Liver (tissue), 8 donors: ENCODE measurements at regions not wholly inside any gene's neighbourhood (a gene's known extent, or its start where the extent isn't known, plus 50 kb on each side); places are given as distances from the start of the nearest gene placed in this dataset.
"Not testable (repeated sequence)": the region's sequence is repeated elsewhere in the genome, so short reads cannot be mapped to it uniquely, and the experiment has no call there.

ENCODE experiments used
- DNase-seq: peaks from one replicate; pipeline ENCODE4 v3.0.0-alpha.2; 2017; ENCODE audit warnings: low spot score
- H3K27ac ChIP-seq, 2 donors: one replicate each; pipeline ENCODE4 v1.7.0; 2013; ENCODE audit warnings: inconsistent platforms in 2 of 2, low read length in 2 of 2, control low read depth in 1 of 2, low read depth in 1 of 2, mild to moderate bottlenecking in 1 of 2
- H3K27me3 ChIP-seq, 4 donors: one replicate each; pipeline versions ENCODE4 v1.6.1 to v1.7.0; 2013; ENCODE audit warnings: low read length in 3 of 4, inconsistent platforms in 1 of 4, mild to moderate bottlenecking in 1 of 4, moderate library complexity in 1 of 4; ENCODE audit not compliant: control insufficient read depth in 4 of 4, insufficient read depth in 4 of 4
- H3K36me3 ChIP-seq, 4 donors: one replicate each; pipeline versions ENCODE4 v1.6.1 to v1.7.0; 2013; ENCODE audit warnings: low read length in 3 of 4, mild to moderate bottlenecking in 3 of 4, low read depth in 1 of 4, moderate library complexity in 1 of 4; ENCODE audit not compliant: control insufficient read depth in 4 of 4, insufficient read depth in 3 of 4
- H3K4me1 ChIP-seq, 4 donors: one replicate each; pipeline versions ENCODE4 v1.6.1 to v1.7.0; 2013; ENCODE audit warnings: low read length in 3 of 4, mild to moderate bottlenecking in 3 of 4, moderate library complexity in 1 of 4; ENCODE audit not compliant: control insufficient read depth in 4 of 4, insufficient read depth in 4 of 4
- H3K4me3 ChIP-seq, 3 donors: one replicate each; pipeline versions ENCODE4 v1.6.1 to v1.7.0; 2013; ENCODE audit warnings: low read length in 3 of 3, control low read depth in 1 of 3, low read depth in 1 of 3, mild to moderate bottlenecking in 1 of 3
- H3K9ac ChIP-seq, 2 donors: one replicate each; pipeline ENCODE4 v1.7.0; 2013; ENCODE audit warnings: low read length in 2 of 2, mild to moderate bottlenecking in 2 of 2, moderate library complexity in 2 of 2, control low read depth in 1 of 2, low read depth in 1 of 2
- H3K9me3 ChIP-seq, 4 donors: one replicate each; pipeline versions ENCODE4 v1.6.1 to v1.7.0; 2013; ENCODE audit warnings: low read length in 3 of 4; ENCODE audit not compliant: control insufficient read depth in 4 of 4
- EGR1 ChIP-seq, 2 donors: IDR thresholded peaks; 2 replicates each; pipeline ENCODE4 v1.6.1; 2016 to 2018; ENCODE audit warnings: antibody characterized with exemption in 2 of 2, low read depth in 2 of 2
- FOXA1 ChIP-seq: IDR thresholded peaks from 2 replicates; pipeline ENCODE4 v1.6.1; 2016; ENCODE audit warnings: antibody characterized with exemption
- FOXA2 ChIP-seq: IDR thresholded peaks from 2 replicates; pipeline ENCODE4 v1.6.1; 2016; ENCODE audit warnings: antibody characterized with exemption
- GABPA ChIP-seq, 2 donors: IDR thresholded peaks in 1 of 2; conservative IDR thresholded peaks in 1 of 2; 2 replicates each; pipeline ENCODE4 v1.6.1; 2016; ENCODE audit warnings: antibody characterized with exemption in 2 of 2, mild to moderate bottlenecking in 1 of 2, moderate library complexity in 1 of 2
- HNF4G ChIP-seq: IDR thresholded peaks from 2 replicates; pipeline ENCODE4 v1.6.1; 2016; ENCODE audit warnings: antibody characterized with exemption
- JUND ChIP-seq, 2 donors: IDR thresholded peaks; 2 replicates each; pipeline ENCODE4 v1.6.1; 2016; ENCODE audit warnings: antibody characterized with exemption in 2 of 2
- NR2F2 ChIP-seq: IDR thresholded peaks from 2 replicates; pipeline ENCODE4 v1.6.1; 2016; ENCODE audit warnings: antibody characterized with exemption
- RAD21 ChIP-seq, 2 donors: IDR thresholded peaks; 2 replicates each; pipeline ENCODE4 v1.6.1; 2016; ENCODE audit warnings: antibody characterized with exemption in 2 of 2, mild to moderate bottlenecking in 2 of 2
- RXRA ChIP-seq, 2 donors: IDR thresholded peaks; 2 replicates each; pipeline ENCODE4 v1.6.1; 2017 to 2018; ENCODE audit warnings: antibody characterized with exemption in 2 of 2, mild to moderate bottlenecking in 1 of 2
- SP1 ChIP-seq: IDR thresholded peaks from 2 replicates; pipeline ENCODE4 v1.6.1; 2018; ENCODE audit warnings: antibody characterized with exemption, mild to moderate bottlenecking
- TAF1 ChIP-seq: conservative IDR thresholded peaks from 2 replicates; pipeline ENCODE4 v1.6.1; 2016; ENCODE audit warnings: antibody characterized with exemption, mild to moderate bottlenecking
- YY1 ChIP-seq: IDR thresholded peaks from 2 replicates; pipeline ENCODE4 v1.6.1; 2016; ENCODE audit warnings: antibody characterized with exemption, mild to moderate bottlenecking
- WGBS: extraction: QIAGEN DNeasy Blood & Tissue Kit; methylation state at CpG from one replicate; pipeline ENCODE4 v1.1.7; 2013; 5-methylcytosine and 5-hydroxymethylcytosine counted together
- TF ChIP-seq, protein P1 (sequence below): IDR thresholded peaks from 2 replicates; pipeline ENCODE4 v1.6.1; 2016; ENCODE audit warnings: antibody characterized with exemption
- TF ChIP-seq, protein P2 (sequence below): IDR thresholded peaks from 2 replicates; pipeline ENCODE4 v1.6.1; 2016; ENCODE audit warnings: antibody characterized with exemption
- TF ChIP-seq, protein P3 (sequence below): fragments of 150-350 bp; IDR thresholded peaks from 2 replicates; pipeline ENCODE4 v1.5.1; 2017; ENCODE audit warnings: improper control_type of control experiment, low read depth, low read length; ENCODE audit not compliant: missing input control
- TF ChIP-seq, protein P4 (sequence below): IDR thresholded peaks from 2 replicates; pipeline ENCODE4 v1.6.1; 2016; ENCODE audit warnings: antibody characterized with exemption, mild to moderate bottlenecking
- donor health status: healthy.
- donor health status: healthy.
- donor health status: healthy.
- donor health status: healthy.
- donor health status: healthy.

DNA sequence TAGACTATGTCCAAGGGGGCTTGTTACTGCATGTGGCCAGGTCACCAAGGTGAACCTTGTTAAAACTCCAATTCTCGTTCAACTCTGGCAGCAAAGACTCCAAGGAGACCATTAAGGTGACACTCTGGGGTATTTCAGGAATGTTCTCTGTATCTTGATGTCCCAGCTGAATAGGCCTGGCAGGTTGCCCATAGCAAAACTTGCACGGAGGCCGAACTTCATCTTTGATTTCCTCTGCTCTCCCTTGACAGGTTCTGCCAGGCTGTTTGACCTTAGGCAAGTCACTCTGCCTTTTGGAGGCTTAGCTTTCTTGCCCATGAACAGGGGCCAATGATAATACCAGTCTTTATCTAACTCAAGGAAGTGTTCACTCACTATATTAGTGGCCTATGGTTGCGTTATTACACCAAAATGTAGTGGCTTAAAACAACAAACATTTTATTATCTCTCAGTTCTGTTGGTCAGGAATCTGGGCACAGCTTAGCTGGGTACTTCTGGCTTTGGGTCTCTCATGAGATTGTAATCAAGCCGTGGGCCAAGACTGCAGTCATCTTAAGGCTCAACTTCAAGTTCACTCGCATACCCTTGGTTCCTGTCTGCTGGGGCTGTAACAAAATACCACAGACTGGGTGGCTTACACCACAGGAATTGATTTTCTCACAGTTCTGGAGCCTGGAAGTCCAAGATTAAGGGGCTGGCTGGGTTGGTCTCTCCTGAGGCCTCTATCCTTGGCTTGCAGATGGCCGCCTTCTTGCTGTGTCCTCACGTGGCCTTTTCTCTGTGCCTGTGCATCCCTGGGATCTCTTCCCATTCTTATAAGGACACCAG, 168.5 kb downstream of the UTP18 start:
- DNase-seq: no peak
- Histone ChIP-seq H3K9me3 (no peaks in the 10 kb centered on the region), H3K27ac (no peak overlapping the region)

DNA sequence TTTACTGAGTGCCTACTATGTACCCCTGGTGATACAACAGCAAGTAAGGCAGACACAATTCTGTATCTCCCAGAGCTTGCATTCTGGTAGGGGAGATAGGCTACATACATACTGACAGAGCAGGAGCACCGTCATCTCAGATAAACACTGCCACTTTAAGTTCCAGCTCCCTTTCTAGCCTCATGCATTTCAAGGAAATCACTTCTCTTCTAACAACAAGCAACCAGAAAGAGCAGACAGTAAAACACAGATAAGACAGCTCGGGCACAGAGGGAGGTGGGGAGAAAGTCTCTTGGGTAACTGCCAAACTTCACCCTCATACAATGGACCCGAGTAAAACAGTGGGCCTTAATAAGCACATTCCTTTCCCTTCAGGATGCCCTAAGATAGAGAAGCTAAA, 169.6 kb downstream of the UTP18 start:
- DNase-seq, H3K27ac ChIP-seq, H3K27me3 ChIP-seq, H3K4me1 ChIP-seq, H3K9ac ChIP-seq, H3K4me3 ChIP-seq, H3K9me3 ChIP-seq, H3K36me3 ChIP-seq: not testable (repeated sequence)
- 63% methylated on average over 3 of the region's 3 CpGs for WGBS

More for the DNA sequence above, 168.5 kb downstream of the UTP18 start:
- H3K9ac ChIP-seq: no peak overlapping the region
- TF ChIP-seq RAD21 (IDR thresholded peaks at IDR 0.05): no peak
- TF ChIP-seq YY1: no peak
- TF ChIP-seq EGR1 (IDR thresholded peaks at IDR 0.05; ENCODE audit: low read depth in 2 of 2): no peak
- TF ChIP-seq, protein P1, sequence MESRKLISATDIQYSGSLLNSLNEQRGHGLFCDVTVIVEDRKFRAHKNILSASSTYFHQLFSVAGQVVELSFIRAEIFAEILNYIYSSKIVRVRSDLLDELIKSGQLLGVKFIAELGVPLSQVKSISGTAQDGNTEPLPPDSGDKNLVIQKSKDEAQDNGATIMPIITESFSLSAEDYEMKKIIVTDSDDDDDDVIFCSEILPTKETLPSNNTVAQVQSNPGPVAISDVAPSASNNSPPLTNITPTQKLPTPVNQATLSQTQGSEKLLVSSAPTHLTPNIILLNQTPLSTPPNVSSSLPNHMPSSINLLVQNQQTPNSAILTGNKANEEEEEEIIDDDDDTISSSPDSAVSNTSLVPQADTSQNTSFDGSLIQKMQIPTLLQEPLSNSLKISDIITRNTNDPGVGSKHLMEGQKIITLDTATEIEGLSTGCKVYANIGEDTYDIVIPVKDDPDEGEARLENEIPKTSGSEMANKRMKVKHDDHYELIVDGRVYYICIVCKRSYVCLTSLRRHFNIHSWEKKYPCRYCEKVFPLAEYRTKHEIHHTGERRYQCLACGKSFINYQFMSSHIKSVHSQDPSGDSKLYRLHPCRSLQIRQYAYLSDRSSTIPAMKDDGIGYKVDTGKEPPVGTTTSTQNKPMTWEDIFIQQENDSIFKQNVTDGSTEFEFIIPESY: no peak
- TF ChIP-seq, protein P2, sequence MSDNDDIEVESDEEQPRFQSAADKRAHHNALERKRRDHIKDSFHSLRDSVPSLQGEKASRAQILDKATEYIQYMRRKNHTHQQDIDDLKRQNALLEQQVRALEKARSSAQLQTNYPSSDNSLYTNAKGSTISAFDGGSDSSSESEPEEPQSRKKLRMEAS: no peak
- TF ChIP-seq, protein P3, sequence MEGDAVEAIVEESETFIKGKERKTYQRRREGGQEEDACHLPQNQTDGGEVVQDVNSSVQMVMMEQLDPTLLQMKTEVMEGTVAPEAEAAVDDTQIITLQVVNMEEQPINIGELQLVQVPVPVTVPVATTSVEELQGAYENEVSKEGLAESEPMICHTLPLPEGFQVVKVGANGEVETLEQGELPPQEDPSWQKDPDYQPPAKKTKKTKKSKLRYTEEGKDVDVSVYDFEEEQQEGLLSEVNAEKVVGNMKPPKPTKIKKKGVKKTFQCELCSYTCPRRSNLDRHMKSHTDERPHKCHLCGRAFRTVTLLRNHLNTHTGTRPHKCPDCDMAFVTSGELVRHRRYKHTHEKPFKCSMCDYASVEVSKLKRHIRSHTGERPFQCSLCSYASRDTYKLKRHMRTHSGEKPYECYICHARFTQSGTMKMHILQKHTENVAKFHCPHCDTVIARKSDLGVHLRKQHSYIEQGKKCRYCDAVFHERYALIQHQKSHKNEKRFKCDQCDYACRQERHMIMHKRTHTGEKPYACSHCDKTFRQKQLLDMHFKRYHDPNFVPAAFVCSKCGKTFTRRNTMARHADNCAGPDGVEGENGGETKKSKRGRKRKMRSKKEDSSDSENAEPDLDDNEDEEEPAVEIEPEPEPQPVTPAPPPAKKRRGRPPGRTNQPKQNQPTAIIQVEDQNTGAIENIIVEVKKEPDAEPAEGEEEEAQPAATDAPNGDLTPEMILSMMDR: no peak
- no peak for TF ChIP-seq HNF4G
- no peak for TF ChIP-seq GABPA (IDR thresholded peaks at IDR 0.05 in 1 of 2, conservative IDR thresholded peaks at IDR 0.05 in 1 of 2)
- no peak for TF ChIP-seq TAF1
- TF ChIP-seq RXRA (IDR thresholded peaks at IDR 0.05): no peak
- TF ChIP-seq SP1: no peak
- H3K36me3 ChIP-seq: no peaks in the 10 kb centered on the region
- 80% methylated on average over 8 of the region's 8 CpGs for WGBS
- H3K4me3 ChIP-seq: no peak overlapping the region
- H3K27me3 ChIP-seq: no peaks in the 10 kb centered on the region
- H3K4me1 ChIP-seq: no peaks in the 10 kb centered on the region

DNA sequence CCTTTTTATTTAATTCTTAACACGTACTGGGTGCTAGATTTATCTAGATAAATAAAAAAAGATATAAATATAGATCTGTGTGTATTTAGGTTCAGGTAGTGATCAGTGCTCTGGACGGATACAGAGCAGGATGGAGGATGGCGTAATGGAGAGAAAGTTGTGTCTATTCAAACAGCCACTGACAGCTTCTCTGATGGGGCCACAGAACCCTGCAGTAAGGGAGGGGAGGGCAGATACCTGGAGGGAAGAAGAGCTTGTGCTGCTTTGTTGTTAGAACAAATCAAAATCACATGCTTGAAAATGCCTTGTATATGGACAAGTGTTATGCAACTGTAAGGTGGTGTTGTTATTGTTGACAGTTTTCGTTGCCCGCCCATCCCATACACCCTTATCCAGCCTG, 170.2 kb downstream of the UTP18 start:
- TF ChIP-seq, protein P4, sequence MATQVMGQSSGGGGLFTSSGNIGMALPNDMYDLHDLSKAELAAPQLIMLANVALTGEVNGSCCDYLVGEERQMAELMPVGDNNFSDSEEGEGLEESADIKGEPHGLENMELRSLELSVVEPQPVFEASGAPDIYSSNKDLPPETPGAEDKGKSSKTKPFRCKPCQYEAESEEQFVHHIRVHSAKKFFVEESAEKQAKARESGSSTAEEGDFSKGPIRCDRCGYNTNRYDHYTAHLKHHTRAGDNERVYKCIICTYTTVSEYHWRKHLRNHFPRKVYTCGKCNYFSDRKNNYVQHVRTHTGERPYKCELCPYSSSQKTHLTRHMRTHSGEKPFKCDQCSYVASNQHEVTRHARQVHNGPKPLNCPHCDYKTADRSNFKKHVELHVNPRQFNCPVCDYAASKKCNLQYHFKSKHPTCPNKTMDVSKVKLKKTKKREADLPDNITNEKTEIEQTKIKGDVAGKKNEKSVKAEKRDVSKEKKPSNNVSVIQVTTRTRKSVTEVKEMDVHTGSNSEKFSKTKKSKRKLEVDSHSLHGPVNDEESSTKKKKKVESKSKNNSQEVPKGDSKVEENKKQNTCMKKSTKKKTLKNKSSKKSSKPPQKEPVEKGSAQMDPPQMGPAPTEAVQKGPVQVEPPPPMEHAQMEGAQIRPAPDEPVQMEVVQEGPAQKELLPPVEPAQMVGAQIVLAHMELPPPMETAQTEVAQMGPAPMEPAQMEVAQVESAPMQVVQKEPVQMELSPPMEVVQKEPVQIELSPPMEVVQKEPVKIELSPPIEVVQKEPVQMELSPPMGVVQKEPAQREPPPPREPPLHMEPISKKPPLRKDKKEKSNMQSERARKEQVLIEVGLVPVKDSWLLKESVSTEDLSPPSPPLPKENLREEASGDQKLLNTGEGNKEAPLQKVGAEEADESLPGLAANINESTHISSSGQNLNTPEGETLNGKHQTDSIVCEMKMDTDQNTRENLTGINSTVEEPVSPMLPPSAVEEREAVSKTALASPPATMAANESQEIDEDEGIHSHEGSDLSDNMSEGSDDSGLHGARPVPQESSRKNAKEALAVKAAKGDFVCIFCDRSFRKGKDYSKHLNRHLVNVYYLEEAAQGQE: no peak
- TF ChIP-seq RAD21 (IDR thresholded peaks at IDR 0.05) (no peak), TAF1 (no peak), RXRA (IDR thresholded peaks at IDR 0.05) (no peak), FOXA2 (no peak), HNF4G (no peak), GABPA (IDR thresholded peaks at IDR 0.05 in 1 of 2, conservative IDR thresholded peaks at IDR 0.05 in 1 of 2) (no peak), YY1 (no peak), SP1 (no peak), NR2F2 (no peak), FOXA1 (no peak), JUND (IDR thresholded peaks at IDR 0.05) (no peak)
- TF ChIP-seq, protein P1: no peak
- TF ChIP-seq, protein P2: no peak
- Histone ChIP-seq H3K4me1 (peaks cover 0 to 6% (median 6%) of the 10 kb centered on the region in 4 donors), H3K9me3 (no peaks in the 10 kb centered on the region), H3K27ac (no peak overlapping the region), H3K27me3 (no peaks in the 10 kb centered on the region), H3K9ac (no peak overlapping the region), H3K36me3 (no peaks in the 10 kb centered on the region), H3K4me3 (no peak overlapping the region)
- 92% methylated on average over 5 of the region's 5 CpGs for WGBS
- no peak for DNase-seq
